Erythroblast (primary cell): ENCODE measurements at regions not wholly inside any gene's neighbourhood (a gene's known extent, or its start where the extent isn't known, plus 50 kb on each side); places are given as distances from the start of the nearest gene placed in this dataset.

ENCODE experiments used
- GATA1 ChIP-seq: IDR thresholded peaks from 2 replicates; pipeline ENCODE4 v1.6.1; 2011; ENCODE audit warnings: low read depth, mild to moderate bottlenecking, control low read depth, low read length, moderate library complexity
- POLR2A ChIP-seq: IDR thresholded peaks from 2 replicates; pipeline ENCODE4 v1.6.1; 2011; ENCODE audit warnings: mild to moderate bottlenecking, low read length

- TF ChIP-seq POLR2A (no peak), GATA1 (no peak)
Measured at GRCh38 chr14:38608244-38608643, 352.4 kb upstream of the CLEC14A start.
